Keratinocyte (primary cell): ENCODE measurements at regions not wholly inside any gene's neighbourhood (a gene's known extent, or its start where the extent isn't known, plus 50 kb on each side); places are given as distances from the start of the nearest gene placed in this dataset.

ENCODE experiments used
- DNase-seq: peaks from one replicate; pipeline ENCODE4 v3.0.0-alpha.2; 2011; ENCODE audit warnings: low read depth, missing footprints, low spot score
- FAIRE-seq: peaks from 2 replicates; lab custom pipeline; 2011; peaks lifted over from hg19 to GRCh38; lab: Jason Lieb, UNC
- H2AFZ ChIP-seq: 2 replicates; pipeline ENCODE4 v1.6.0; 2012; ENCODE audit warnings: low read length, control low read depth, inconsistent platforms; ENCODE audit not compliant: control insufficient read depth
- H3K27ac ChIP-seq: 2 replicates; pipeline ENCODE4 v1.5.1; 2011; ENCODE audit warnings: low read length; ENCODE audit not compliant: control insufficient read depth, insufficient read depth
- H3K27me3 ChIP-seq: 3 replicates; pipeline ENCODE4 v1.6.0; 2011; ENCODE audit warnings: low read length; ENCODE audit not compliant: control insufficient read depth, insufficient read depth; ENCODE audit errors: extremely low read depth
- H3K36me3 ChIP-seq, 2 experiments: 2 replicates in 1 of 2; 3 replicates in 1 of 2; pipeline ENCODE4 v1.5.1; 2011; ENCODE audit warnings: low read length in 2 of 2, mild to moderate bottlenecking in 1 of 2; ENCODE audit not compliant: control insufficient read depth in 2 of 2, insufficient read depth in 2 of 2; ENCODE audit errors: extremely low read depth in 1 of 2
- H3K4me1 ChIP-seq: 3 replicates; pipeline ENCODE4 v1.5.1; 2011; ENCODE audit warnings: low read length; ENCODE audit not compliant: control insufficient read depth, insufficient read depth; ENCODE audit errors: extremely low read depth
- H3K4me2 ChIP-seq: 3 replicates; pipeline ENCODE4 v1.6.0; 2011; ENCODE audit warnings: low read depth, low read length; ENCODE audit not compliant: control insufficient read depth, insufficient read depth; ENCODE audit errors: extremely low read depth
- H3K4me3 ChIP-seq, 3 experiments: fragments of 200-600 bp in 1 of 3; sonication (generic) in 1 of 3; 2 replicates in 2 of 3; 3 replicates in 1 of 3; pipeline ENCODE4 v1.5.1; 2011 to 2016; ENCODE audit warnings: low read length in 3 of 3, mild to moderate bottlenecking in 3 of 3, control low read depth in 2 of 3, inconsistent platforms in 1 of 3, low read depth in 1 of 3, mixed read lengths in 1 of 3, mixed run types in 1 of 3, moderate library complexity in 1 of 3; ENCODE audit not compliant: control insufficient read depth in 2 of 3, insufficient read depth in 2 of 3; ENCODE audit errors: extremely low read depth in 1 of 3
- H3K79me2 ChIP-seq: 2 replicates; pipeline ENCODE4 v1.6.0; 2012; ENCODE audit warnings: low read length; ENCODE audit not compliant: control insufficient read depth, insufficient read depth
- H3K9ac ChIP-seq: 3 replicates; pipeline ENCODE4 v1.6.0; 2011; ENCODE audit warnings: low read length; ENCODE audit not compliant: control insufficient read depth, insufficient read depth; ENCODE audit errors: extremely low read depth
- H3K9me1 ChIP-seq: 3 replicates; pipeline ENCODE4 v1.6.0; 2011; ENCODE audit warnings: low read length; ENCODE audit not compliant: control insufficient read depth, insufficient read depth; ENCODE audit errors: extremely low read depth
- H3K9me3 ChIP-seq: 2 replicates; pipeline ENCODE4 v1.5.1; 2012; ENCODE audit warnings: low read depth, low read length; ENCODE audit not compliant: control insufficient read depth
- H4K20me1 ChIP-seq: 3 replicates; pipeline ENCODE4 v1.6.0; 2011; ENCODE audit warnings: low read length; ENCODE audit not compliant: control insufficient read depth, insufficient read depth; ENCODE audit errors: extremely low read depth
- EZH2 ChIP-seq: IDR thresholded peaks from one replicate; pipeline ENCODE4 v1.6.1; 2012; ENCODE audit warnings: inconsistent platforms, mild to moderate bottlenecking, low read length, moderate library complexity
- dilution Hi-C: fragments of 300-500 bp; cut with MboI; formaldehyde crosslinking; loops from one replicate; pipeline ENCODE4 v1.7.0; 2020; ENCODE audit warnings: low sequenced_read_pairs; ENCODE audit not compliant: extremely low pct_ligation_motif_present
- TF ChIP-seq, protein P1 (sequence below), 3 experiments: IDR thresholded peaks in 1 of 3; conservative IDR thresholded peaks in 1 of 3; optimal IDR thresholded peaks in 1 of 3; 2 replicates in 2 of 3; 3 replicates in 1 of 3; pipeline versions ENCODE3 to v1.5.1; 2011; ENCODE audit warnings: low read length in 3 of 3, mild to moderate bottlenecking in 3 of 3, moderate library complexity in 2 of 3, control low read depth in 1 of 3, inconsistent platforms in 1 of 3; ENCODE audit not compliant: insufficient read depth in 2 of 3; ENCODE audit errors: extremely low read depth in 1 of 3

DNA sequence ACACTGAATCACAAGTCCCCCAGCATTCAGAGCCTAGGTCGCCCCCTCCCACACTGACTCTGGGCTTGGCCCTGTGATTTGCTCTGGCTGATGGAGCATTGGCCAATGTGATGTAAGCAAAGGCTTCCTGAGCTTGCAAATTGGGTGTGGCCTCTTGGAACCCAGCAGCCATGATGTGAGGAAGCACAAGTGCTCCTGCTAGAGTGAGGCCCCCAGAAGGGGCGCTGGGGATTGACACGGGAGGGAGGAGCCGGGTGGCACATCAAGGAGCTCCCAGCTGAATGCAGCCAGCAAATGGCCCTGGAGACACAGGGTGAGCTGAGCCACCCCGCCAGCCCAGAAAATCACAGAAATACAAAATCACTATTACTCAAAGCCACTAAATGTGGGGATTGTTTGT, 308.5 kb downstream of the C16orf95 start:
- Histone ChIP-seq H3K4me3 (no peak overlapping the region), H3K27me3 (no peaks in the 10 kb centered on the region), H3K36me3 (no peaks in the 10 kb centered on the region), H3K79me2 (no peaks in the 10 kb centered on the region), H3K9me3 (no peaks in the 10 kb centered on the region), H4K20me1 (no peaks in the 10 kb centered on the region), H3K27ac (no peak overlapping the region), H3K4me1 (no peaks in the 10 kb centered on the region), H3K4me2 (no peak overlapping the region), H3K9ac (no peak overlapping the region), H2AFZ (no peak overlapping the region), H3K9me1 (no peaks in the 10 kb centered on the region)
- no peak for FAIRE-seq
- TF ChIP-seq EZH2: no peak
- no peak for DNase-seq
- dilution Hi-C loops: no loop called here

DNA sequence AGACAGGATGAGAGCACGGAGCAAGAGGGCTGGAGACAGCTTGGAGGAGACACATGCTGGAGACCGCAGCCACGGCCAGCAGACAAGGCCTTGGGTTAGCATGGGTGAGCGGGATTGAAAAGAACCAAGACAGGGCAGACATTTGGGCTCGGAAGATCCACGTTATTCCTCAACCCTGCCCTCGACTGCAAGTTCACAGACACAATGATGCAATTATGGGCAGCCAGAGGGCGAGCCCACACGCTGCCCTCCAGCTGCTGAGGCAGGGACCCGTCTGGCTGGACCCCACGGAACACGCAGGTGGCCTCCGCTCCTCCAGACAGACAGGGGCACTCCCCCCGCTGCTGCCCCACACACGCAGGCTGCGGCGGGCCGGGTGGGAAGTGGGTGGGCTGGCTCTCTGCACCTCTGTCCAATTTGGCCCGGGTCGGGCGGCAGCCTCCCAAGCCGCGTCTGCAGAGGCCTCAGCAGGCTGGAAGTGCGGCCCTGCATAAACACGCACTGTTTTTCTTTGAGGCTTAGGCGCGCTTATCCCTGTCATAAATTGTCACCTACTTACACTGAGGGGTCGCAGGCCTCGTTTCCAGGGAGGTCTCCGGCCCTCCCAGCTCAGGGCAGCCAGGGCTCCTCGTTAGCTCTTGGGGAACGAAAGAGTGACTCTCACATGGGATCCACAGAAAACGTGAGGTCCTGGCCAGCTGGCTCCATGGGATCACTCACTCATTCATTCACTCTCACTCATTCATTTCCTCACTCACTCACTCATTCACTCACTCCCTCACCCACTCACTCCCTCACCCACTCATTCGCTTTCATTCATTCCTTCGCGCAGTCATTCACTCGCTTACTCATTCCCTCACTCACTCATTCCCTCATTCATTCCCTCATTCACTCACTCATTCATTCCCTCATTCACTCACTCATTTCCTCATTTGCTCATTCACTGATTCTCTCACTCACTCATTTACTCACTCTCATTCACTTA, 303.9 kb downstream of the C16orf95 start:
- Histone ChIP-seq H2AFZ (no peak overlapping the region), H3K9me1 (no peaks in the 10 kb centered on the region), H3K4me2 (no peak overlapping the region), H3K27me3 (no peaks in the 10 kb centered on the region), H3K9ac (no peak overlapping the region), H3K4me3 (no peak overlapping the region), H3K4me1 (no peaks in the 10 kb centered on the region), H3K27ac (no peak overlapping the region), H3K36me3 (no peaks in the 10 kb centered on the region), H3K79me2 (no peaks in the 10 kb centered on the region), H3K9me3 (no peaks in the 10 kb centered on the region), H4K20me1 (no peaks in the 10 kb centered on the region)
- DNase-seq: no peak
- TF ChIP-seq, protein P1, sequence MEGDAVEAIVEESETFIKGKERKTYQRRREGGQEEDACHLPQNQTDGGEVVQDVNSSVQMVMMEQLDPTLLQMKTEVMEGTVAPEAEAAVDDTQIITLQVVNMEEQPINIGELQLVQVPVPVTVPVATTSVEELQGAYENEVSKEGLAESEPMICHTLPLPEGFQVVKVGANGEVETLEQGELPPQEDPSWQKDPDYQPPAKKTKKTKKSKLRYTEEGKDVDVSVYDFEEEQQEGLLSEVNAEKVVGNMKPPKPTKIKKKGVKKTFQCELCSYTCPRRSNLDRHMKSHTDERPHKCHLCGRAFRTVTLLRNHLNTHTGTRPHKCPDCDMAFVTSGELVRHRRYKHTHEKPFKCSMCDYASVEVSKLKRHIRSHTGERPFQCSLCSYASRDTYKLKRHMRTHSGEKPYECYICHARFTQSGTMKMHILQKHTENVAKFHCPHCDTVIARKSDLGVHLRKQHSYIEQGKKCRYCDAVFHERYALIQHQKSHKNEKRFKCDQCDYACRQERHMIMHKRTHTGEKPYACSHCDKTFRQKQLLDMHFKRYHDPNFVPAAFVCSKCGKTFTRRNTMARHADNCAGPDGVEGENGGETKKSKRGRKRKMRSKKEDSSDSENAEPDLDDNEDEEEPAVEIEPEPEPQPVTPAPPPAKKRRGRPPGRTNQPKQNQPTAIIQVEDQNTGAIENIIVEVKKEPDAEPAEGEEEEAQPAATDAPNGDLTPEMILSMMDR (optimal IDR thresholded peaks at IDR 0.05 in 1 of 3, IDR thresholded peaks at IDR 0.05 in 1 of 3, conservative IDR thresholded peaks at IDR 0.05 in 1 of 3; ENCODE audit: extremely low read depth in 1 of 3, insufficient read depth in 2 of 3, low read length in 3 of 3): no peak
- TF ChIP-seq EZH2: no peak
- no peak for FAIRE-seq
- dilution Hi-C loops: no loop called here
